HEK293 (cell line): ENCODE measurements at regions not wholly inside any gene's neighbourhood (a gene's known extent, or its start where the extent isn't known, plus 50 kb on each side); places are given as distances from the start of the nearest gene placed in this dataset.

Experiments used
- ELK4 ChIP-seq: IDR thresholded peaks from 2 replicates; pipeline ENCODE4 v1.6.1; 2011; ENCODE audit warnings: mild to moderate bottlenecking, low read depth, low read length, borderline replicate concordance
- HOXA7 ChIP-seq: sonication (generic); formaldehyde crosslinking; IDR thresholded peaks from 2 replicates; pipeline ENCODE4 v1.8.1; 2022; ENCODE audit warnings: missing genetic modification reagents, borderline replicate concordance
- MEIS1 ChIP-seq: sonication (generic); formaldehyde crosslinking; IDR thresholded peaks from 2 replicates; pipeline ENCODE4 v1.8.1; 2022; ENCODE audit warnings: missing genetic modification reagents, mild to moderate bottlenecking, borderline replicate concordance
- TCF7L2 ChIP-seq: IDR thresholded peaks from 2 replicates; pipeline ENCODE4 v1.6.1; 2011; ENCODE audit warnings: low read depth, mild to moderate bottlenecking, inconsistent platforms, low read length, moderate library complexity, borderline replicate concordance
- YY1 ChIP-seq: fragments of 450-650 bp; formaldehyde crosslinking; IDR thresholded peaks from 2 replicates; pipeline ENCODE4 v1.5.1; 2018; ENCODE audit warnings: missing biosample characterization, missing genetic modification characterization
- ZNF10 ChIP-seq: fragments of 450-650 bp; formaldehyde crosslinking; IDR thresholded peaks from 2 replicates; pipeline ENCODE4 v1.5.1; 2017; ENCODE audit warnings: missing biosample characterization, missing genetic modification characterization
- ZNF114 ChIP-seq: fragments of 450-650 bp; formaldehyde crosslinking; IDR thresholded peaks from 2 replicates; pipeline ENCODE4 v1.5.0; 2017; ENCODE audit warnings: missing biosample characterization, missing genetic modification characterization
- ZNF24 ChIP-seq: fragments of 450-650 bp; formaldehyde crosslinking; IDR thresholded peaks from 2 replicates; pipeline ENCODE4 v1.5.1; 2016; ENCODE audit warnings: missing biosample characterization, missing genetic modification characterization
- ZNF558 ChIP-seq: fragments of 450-650 bp; formaldehyde crosslinking; IDR thresholded peaks from 2 replicates; pipeline ENCODE4 v1.5.1; 2016; ENCODE audit warnings: missing biosample characterization, missing genetic modification characterization
- ZNF658 ChIP-seq: fragments of 450-650 bp; formaldehyde crosslinking; IDR thresholded peaks from 2 replicates; pipeline ENCODE4; 2016; ENCODE audit warnings: missing biosample characterization, missing genetic modification characterization
- TF ChIP-seq, protein P1 (sequence below): fragments of 450-650 bp; formaldehyde crosslinking; IDR thresholded peaks from 2 replicates; pipeline ENCODE4 v1.5.1; 2016; ENCODE audit warnings: missing biosample characterization, missing genetic modification characterization
- TF ChIP-seq, protein P2 (sequence below): fragments of 450-650 bp; formaldehyde crosslinking; IDR thresholded peaks from 2 replicates; pipeline ENCODE4 v1.5.1; 2016; ENCODE audit warnings: missing biosample characterization, missing genetic modification characterization

- TF ChIP-seq YY1 (tag by site-specific recombination) = no peak
- no peak for TF ChIP-seq ELK4
- TF ChIP-seq, protein P1, sequence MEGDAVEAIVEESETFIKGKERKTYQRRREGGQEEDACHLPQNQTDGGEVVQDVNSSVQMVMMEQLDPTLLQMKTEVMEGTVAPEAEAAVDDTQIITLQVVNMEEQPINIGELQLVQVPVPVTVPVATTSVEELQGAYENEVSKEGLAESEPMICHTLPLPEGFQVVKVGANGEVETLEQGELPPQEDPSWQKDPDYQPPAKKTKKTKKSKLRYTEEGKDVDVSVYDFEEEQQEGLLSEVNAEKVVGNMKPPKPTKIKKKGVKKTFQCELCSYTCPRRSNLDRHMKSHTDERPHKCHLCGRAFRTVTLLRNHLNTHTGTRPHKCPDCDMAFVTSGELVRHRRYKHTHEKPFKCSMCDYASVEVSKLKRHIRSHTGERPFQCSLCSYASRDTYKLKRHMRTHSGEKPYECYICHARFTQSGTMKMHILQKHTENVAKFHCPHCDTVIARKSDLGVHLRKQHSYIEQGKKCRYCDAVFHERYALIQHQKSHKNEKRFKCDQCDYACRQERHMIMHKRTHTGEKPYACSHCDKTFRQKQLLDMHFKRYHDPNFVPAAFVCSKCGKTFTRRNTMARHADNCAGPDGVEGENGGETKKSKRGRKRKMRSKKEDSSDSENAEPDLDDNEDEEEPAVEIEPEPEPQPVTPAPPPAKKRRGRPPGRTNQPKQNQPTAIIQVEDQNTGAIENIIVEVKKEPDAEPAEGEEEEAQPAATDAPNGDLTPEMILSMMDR (tag by site-specific recombination) = no peak
- no peak for TF ChIP-seq ZNF24 (tag by site-specific recombination)
- no peak for TF ChIP-seq ZNF10 (tag by site-specific recombination)
- no peak for TF ChIP-seq HOXA7 (CRISPR knock-in tag)
- no peak for TF ChIP-seq TCF7L2
- no peak for TF ChIP-seq ZNF114 (tag by site-specific recombination)
- TF ChIP-seq MEIS1 (CRISPR knock-in tag) = no peak
- TF ChIP-seq, protein P2, sequence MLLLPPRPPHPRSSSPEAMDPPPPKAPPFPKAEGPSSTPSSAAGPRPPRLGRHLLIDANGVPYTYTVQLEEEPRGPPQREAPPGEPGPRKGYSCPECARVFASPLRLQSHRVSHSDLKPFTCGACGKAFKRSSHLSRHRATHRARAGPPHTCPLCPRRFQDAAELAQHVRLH (tag by site-specific recombination) = no peak
- no peak for TF ChIP-seq ZNF558 (tag by site-specific recombination)
- TF ChIP-seq ZNF658 = no peak
These were observed 849.2 kb upstream of the HS3ST5 start for GRCh38 chr6:115191989-115192388.
